SK-N-SH (cell line): ENCODE measurements at regions not wholly inside any gene's neighbourhood (a gene's known extent, or its start where the extent isn't known, plus 50 kb on each side); places are given as distances from the start of the nearest gene placed in this dataset.

ENCODE experiments used
- CHD2 ChIP-seq: fragments of 150-350 bp; IDR thresholded peaks from 2 replicates; pipeline ENCODE4 v1.6.1; 2018; ENCODE audit warnings: low read length; ENCODE audit not compliant: partially characterized antibody
- POLR2AphosphoS5 ChIP-seq: IDR thresholded peaks from 2 replicates; pipeline ENCODE4 v1.6.1; 2012; ENCODE audit warnings: low read depth, low read length
- TF ChIP-seq, protein P1 (sequence below): fragments of 200-600 bp; sonication (generic); IDR thresholded peaks from 2 replicates; pipeline ENCODE4 v1.6.1; 2017; ENCODE audit warnings: antibody characterized with exemption, mild to moderate bottlenecking, moderate library complexity
- TF ChIP-seq, protein P2 (sequence below): IDR thresholded peaks from 2 replicates; pipeline ENCODE4 v1.4.0; 2012; ENCODE audit warnings: low read depth, borderline replicate concordance
- TF ChIP-seq, protein P3 (sequence below): IDR thresholded peaks from 2 replicates; pipeline ENCODE4 v1.4.0; 2012; ENCODE audit warnings: low read depth

DNA sequence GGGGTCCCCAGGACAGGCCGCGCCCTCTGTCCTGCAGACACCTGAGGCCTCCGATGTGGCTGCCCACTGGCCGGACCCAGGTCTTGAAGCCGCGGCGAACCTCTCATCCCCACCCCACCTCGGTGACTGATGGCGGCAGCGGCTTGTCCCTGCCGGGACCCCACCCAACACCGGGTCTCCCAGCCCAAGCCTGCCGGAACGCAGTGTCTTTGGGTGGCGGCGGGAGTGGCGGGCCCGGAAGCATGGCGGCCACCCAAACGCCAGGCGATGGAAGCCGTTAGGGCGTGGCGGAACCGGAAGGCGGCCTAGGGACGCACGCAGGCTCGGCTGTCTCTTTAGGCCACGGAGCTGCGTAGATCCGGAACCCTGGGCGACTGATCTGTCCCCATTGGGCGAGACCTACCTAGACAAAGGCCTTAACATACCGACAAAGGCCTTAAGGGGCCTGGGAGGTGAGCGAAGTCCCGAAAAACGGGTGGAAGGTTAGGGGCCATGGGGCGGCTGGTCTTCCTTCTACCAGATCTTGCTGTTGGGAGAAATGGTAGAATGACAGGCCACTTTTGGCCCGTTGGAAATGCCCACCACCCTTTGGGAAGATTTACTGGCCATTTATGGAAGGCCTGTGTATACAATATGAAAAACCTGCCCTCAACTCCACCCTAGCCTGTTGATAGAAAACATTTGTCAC, 94.6 kb upstream of the SMC2 start:
- TF ChIP-seq, protein P1, sequence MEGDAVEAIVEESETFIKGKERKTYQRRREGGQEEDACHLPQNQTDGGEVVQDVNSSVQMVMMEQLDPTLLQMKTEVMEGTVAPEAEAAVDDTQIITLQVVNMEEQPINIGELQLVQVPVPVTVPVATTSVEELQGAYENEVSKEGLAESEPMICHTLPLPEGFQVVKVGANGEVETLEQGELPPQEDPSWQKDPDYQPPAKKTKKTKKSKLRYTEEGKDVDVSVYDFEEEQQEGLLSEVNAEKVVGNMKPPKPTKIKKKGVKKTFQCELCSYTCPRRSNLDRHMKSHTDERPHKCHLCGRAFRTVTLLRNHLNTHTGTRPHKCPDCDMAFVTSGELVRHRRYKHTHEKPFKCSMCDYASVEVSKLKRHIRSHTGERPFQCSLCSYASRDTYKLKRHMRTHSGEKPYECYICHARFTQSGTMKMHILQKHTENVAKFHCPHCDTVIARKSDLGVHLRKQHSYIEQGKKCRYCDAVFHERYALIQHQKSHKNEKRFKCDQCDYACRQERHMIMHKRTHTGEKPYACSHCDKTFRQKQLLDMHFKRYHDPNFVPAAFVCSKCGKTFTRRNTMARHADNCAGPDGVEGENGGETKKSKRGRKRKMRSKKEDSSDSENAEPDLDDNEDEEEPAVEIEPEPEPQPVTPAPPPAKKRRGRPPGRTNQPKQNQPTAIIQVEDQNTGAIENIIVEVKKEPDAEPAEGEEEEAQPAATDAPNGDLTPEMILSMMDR: no peak
- TF ChIP-seq CHD2 (no peak), POLR2AphosphoS5 (no peak)
- TF ChIP-seq, protein P2, sequence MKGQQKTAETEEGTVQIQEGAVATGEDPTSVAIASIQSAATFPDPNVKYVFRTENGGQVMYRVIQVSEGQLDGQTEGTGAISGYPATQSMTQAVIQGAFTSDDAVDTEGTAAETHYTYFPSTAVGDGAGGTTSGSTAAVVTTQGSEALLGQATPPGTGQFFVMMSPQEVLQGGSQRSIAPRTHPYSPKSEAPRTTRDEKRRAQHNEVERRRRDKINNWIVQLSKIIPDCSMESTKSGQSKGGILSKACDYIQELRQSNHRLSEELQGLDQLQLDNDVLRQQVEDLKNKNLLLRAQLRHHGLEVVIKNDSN: no peak
- TF ChIP-seq, protein P3, sequence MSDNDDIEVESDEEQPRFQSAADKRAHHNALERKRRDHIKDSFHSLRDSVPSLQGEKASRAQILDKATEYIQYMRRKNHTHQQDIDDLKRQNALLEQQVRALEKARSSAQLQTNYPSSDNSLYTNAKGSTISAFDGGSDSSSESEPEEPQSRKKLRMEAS: no peak
